ENCODE measurements at regions not wholly inside any gene's neighbourhood (a gene's known extent, or its start where the extent isn't known, plus 50 kb on each side); places are given as distances from the start of the nearest gene placed in this dataset.

GRCh38 chr1:239067058-239067457 is 319.3 kb upstream of the CHRM3 start:
- no peak overlapping the region for H3K4me3 ChIP-seq
- WGBS (ENCODE audit: insufficient coverage, low coverage, missing lambda C conversion rate): 0% methylated on average over 1 of the region's 1 CpG
- intact Hi-C loops (cut with micrococcal nuclease): no loop called here

More at GRCh38 chr1:239067058-239067457, 319.3 kb upstream of the CHRM3 start:
- Histone ChIP-seq H3K9me1 (ENCODE audit: control insufficient read depth, insufficient read depth, low read length) (no peaks in the 10 kb centered on the region), H3K27me3 (ENCODE audit: control insufficient read depth in 2 of 2, insufficient read depth in 2 of 2, low read length in 2 of 2) (no peaks in the 10 kb centered on the region), H3K36me3 (ENCODE audit: control insufficient read depth, insufficient read depth, low read length) (no peaks in the 10 kb centered on the region), H3K27ac (ENCODE audit: extremely low read depth, low read depth, low read length) (no peak overlapping the region), H3K4me1 (replicated peaks in 1 of 2; ENCODE audit: control insufficient read depth in 2 of 2, insufficient read depth in 2 of 2, low read length in 2 of 2) (no peaks in the 10 kb centered on the region), H3K9ac (ENCODE audit: insufficient read depth in 1 of 2, low read depth in 2 of 2, low read length in 2 of 2) (no peak overlapping the region), H3K9me3 (replicated peaks; ENCODE audit: control insufficient read depth, insufficient read depth, low read depth, low read length) (peaks cover 8% of the 10 kb centered on the region), H3K4me2 (ENCODE audit: insufficient read depth, low read length) (no peak overlapping the region), H2AFZ (ENCODE audit: low read depth, low read length) (no peak overlapping the region), H4K20me1 (replicated peaks; ENCODE audit: control insufficient read depth, insufficient read depth, low read length) (no peaks in the 10 kb centered on the region), H3K79me2 (ENCODE audit: control insufficient read depth, insufficient read depth, low read length) (no peaks in the 10 kb centered on the region)
- in situ Hi-C loops (cut with MboI): no loop called here
- ChIA-PET CTCF (ENCODE audit: low intra/inter-chr PET ratio) (no interaction called here), POLR2A (no interaction called here)
- DNase-seq (ENCODE audit: extremely low read depth in 1 of 4, low spot score in 3 of 4): no peak
- BruUV-seq (replicated peaks): no TSS peak
- ATAC-seq: no peak
- FAIRE-seq: no peak
- TF ChIP-seq SMARCA5 (IDR thresholded peaks at IDR 0.05) (no peak), ZNF445 (CRISPR knock-in tag; IDR thresholded peaks at IDR 0.05; ENCODE audit: low read depth) (no peak), ZNF609 (CRISPR knock-in tag; IDR thresholded peaks at IDR 0.05; ENCODE audit: borderline replicate concordance) (no peak), SOX6 (IDR thresholded peaks at IDR 0.05) (no peak), CTCF (IDR thresholded peaks at IDR 0.05 in 2 of 3, conservative IDR thresholded peaks at IDR 0.05 in 1 of 3; ENCODE audit: insufficient read depth in 2 of 3, low read depth in 1 of 3, low read length in 3 of 3) (no peak), ZNF586 (CRISPR knock-in tag; conservative IDR thresholded peaks at IDR 0.05) (no peak), ZNF551 (CRISPR knock-in tag; IDR thresholded peaks at IDR 0.05) (no peak), SRSF7 (optimal IDR thresholded peaks at IDR 0.05; ENCODE audit: low read depth, low read length) (no peak), ZBTB9 (CRISPR knock-in tag; IDR thresholded peaks at IDR 0.05) (no peak), MAFF (IDR thresholded peaks at IDR 0.05; ENCODE audit: low read length) (no peak), NBN (IDR thresholded peaks at IDR 0.05; ENCODE audit: low read depth) (no peak), MAFG (tag; conservative IDR thresholded peaks at IDR 0.05) (no peak), PTTG1 (tag; IDR thresholded peaks at IDR 0.05; ENCODE audit: low read depth) (no peak), ARID1B (IDR thresholded peaks at IDR 0.05) (no peak), TEAD2 (tag; IDR thresholded peaks at IDR 0.05) (no peak), SREBF2 (CRISPR knock-in tag; IDR thresholded peaks at IDR 0.05) (no peak), MAFK (IDR thresholded peaks at IDR 0.05; ENCODE audit: low read length) (no peak)

Data from K562 (cell line).